ENCODE measurements at regions not wholly inside any gene's neighbourhood (a gene's known extent, or its start where the extent isn't known, plus 50 kb on each side); places are given as distances from the start of the nearest gene placed in this dataset.

GRCh38 chr14:99322731-99323599 lies 51.0 kb upstream of the BCL11B start:
- H3K14ac ChIP-seq (ENCODE audit: insufficient read length): no peak overlapping the region
- no peak overlapping the region for H2BK20ac ChIP-seq (ENCODE audit: low read length)
- H4K5ac ChIP-seq (ENCODE audit: insufficient read length, low read depth, low read length): no peak overlapping the region
- WGBS, 2 experiments (ENCODE audit: extremely low coverage in 1 of 2, insufficient coverage in 1 of 2, insufficient read length in 1 of 2, insufficient replicate concordance in 2 of 2, low coverage in 1 of 2, low lambda C conversion rate in 2 of 2, missing lambda C conversion rate in 1 of 2): 93% methylated on average over 20 of the region's 20 CpGs; no CpG with 5 or more reads in 1 of the 2 experiments
- peak overlapping the region; percentile 60; the same call in 1 of the 2 replicates for H2BK12ac ChIP-seq (ENCODE audit: low read depth, low read length)
- no peak for FAIRE-seq
- H3K23me2 ChIP-seq (ENCODE audit: low read depth, low read length): no peaks in the 10 kb centered on the region
- no peaks in the 10 kb centered on the region for H3K79me2 ChIP-seq (ENCODE audit: control insufficient read depth in 1 of 2, insufficient read depth in 2 of 2, low read length in 2 of 2)
- H4K91ac ChIP-seq (replicated peaks; ENCODE audit: insufficient read length, low read length): peak overlapping the region; percentile 54
- H2AK5ac ChIP-seq (ENCODE audit: low read depth, low read length): no peak overlapping the region
- H3K4me3 ChIP-seq (ENCODE audit: extremely low read depth in 1 of 4, insufficient read depth in 2 of 4, low read depth in 3 of 4, low read length in 4 of 4): no peak overlapping the region
- H3K56ac ChIP-seq (replicated peaks; ENCODE audit: insufficient read length, low read depth, low read length): no peak overlapping the region
- POLR2A ChIA-PET (ENCODE audit: partially characterized antibody): no interaction called here
- H3K27me3 ChIP-seq (replicated peaks in 1 of 4; ENCODE audit: control insufficient read depth in 3 of 4, extremely low read depth in 1 of 4, insufficient read depth in 3 of 4, low read length in 3 of 4): no peaks in the 10 kb centered on the region; a peak in 1 of 7 replicates
- H3K36me3 ChIP-seq (ENCODE audit: control insufficient read depth in 2 of 4, insufficient read depth in 4 of 4, low read length in 3 of 4): no peaks in the 10 kb centered on the region
- TF ChIP-seq KDM1A (IDR thresholded peaks at IDR 0.05; ENCODE audit: borderline replicate concordance, low read length): peak; percentile 93
- no peak for TF ChIP-seq SP4 (IDR thresholded peaks at IDR 0.05; ENCODE audit: low read length)
- peak in 1 of 2 experiments; percentile 87; a peak in 1 of 4 replicates for TF ChIP-seq HDAC2 (IDR thresholded peaks at IDR 0.05; ENCODE audit: borderline replicate concordance in 1 of 2, low read depth in 2 of 2, low read length in 2 of 2)
- H3K23ac ChIP-seq (ENCODE audit: insufficient read length): no peak overlapping the region
- H4K20me1 ChIP-seq (replicated peaks in 1 of 2; ENCODE audit: control insufficient read depth in 1 of 2, insufficient read depth in 2 of 2, low read length in 2 of 2): peaks cover 0 to 2% of the 10 kb centered on the region in 2 experiments
- no peak overlapping the region for H2BK120ac ChIP-seq (replicated peaks; ENCODE audit: low read depth, low read length)
- 0 out of 2 replicates have a peak overlapping the region, but pooled peaks have one; percentile 33 for H2AFZ ChIP-seq (ENCODE audit: low read length)
- H2BK15ac ChIP-seq (ENCODE audit: low read length): peak overlapping the region; percentile 46; the same call in 1 of the 2 replicates
- H2BK5ac ChIP-seq (ENCODE audit: low read depth, low read length): no peak overlapping the region
- H4K8ac ChIP-seq (ENCODE audit: extremely low read depth, insufficient read depth, low read length): no peak overlapping the region; the same call in 1 of the 2 replicates
- H3K79me1 ChIP-seq (ENCODE audit: low read depth, low read length): no peaks in the 10 kb centered on the region
- CTCF ChIA-PET (ENCODE audit: partially characterized antibody): interaction anchor here (0.9 to 3.9 kb wide), 7 partner anchors 11 to 71 kb away, joined by 3 to 19 read pairs (median 4); no protein-coding TSS in a partner anchor
- no peak for DNase-seq (ENCODE audit: low read depth in 1 of 2, low spot score in 2 of 2)
- H3K9ac ChIP-seq (replicated peaks in 1 of 4; ENCODE audit: extremely low read depth in 1 of 4, low read depth in 3 of 4, low read length in 3 of 4): no peak overlapping the region
- no peak overlapping the region for H3K27ac ChIP-seq (ENCODE audit: low read depth, low read length)
- no peak overlapping the region for H3K4me2 ChIP-seq (ENCODE audit: insufficient read depth in 1 of 2, low read depth in 2 of 2, low read length in 2 of 2)
- H3K4me1 ChIP-seq (replicated peaks in 1 of 4; ENCODE audit: control insufficient read depth in 3 of 4, insufficient read depth in 4 of 4, low read length in 3 of 4): peaks cover 0 to 14% (median 6%) of the 10 kb centered on the region in 4 experiments; a peak in 6 of 7 replicates
- no peaks in the 10 kb centered on the region for H3K9me3 ChIP-seq (ENCODE audit: insufficient read depth in 2 of 2, low read depth in 1 of 2, low read length in 1 of 2)
- peak overlapping the region; percentile 32; the same call in 1 of the 2 replicates for H3K18ac ChIP-seq (ENCODE audit: extremely low read depth, low read length)
- no peak overlapping the region for H3K4ac ChIP-seq (replicated peaks; ENCODE audit: insufficient read length, low read depth, low read length)
